DND-41 (cell line): ENCODE measurements at regions not wholly inside any gene's neighbourhood (a gene's known extent, or its start where the extent isn't known, plus 50 kb on each side); places are given as distances from the start of the nearest gene placed in this dataset.

Experiments used
- EZH2 ChIP-seq: IDR thresholded peaks from 3 replicates; pipeline ENCODE4 v1.6.1; 2012; ENCODE audit warnings: borderline replicate concordance, low read depth, mild to moderate bottlenecking, moderate library complexity, low read length, inconsistent platforms; ENCODE audit not compliant: severe bottlenecking
- TF ChIP-seq, protein P1 (sequence below): IDR thresholded peaks from 2 replicates; pipeline ENCODE4 v1.5.1; 2012; ENCODE audit warnings: borderline replicate concordance, low read length, moderate library complexity, mild to moderate bottlenecking; ENCODE audit not compliant: poor library complexity, severe bottlenecking; ENCODE audit errors: extremely low read depth

DNA sequence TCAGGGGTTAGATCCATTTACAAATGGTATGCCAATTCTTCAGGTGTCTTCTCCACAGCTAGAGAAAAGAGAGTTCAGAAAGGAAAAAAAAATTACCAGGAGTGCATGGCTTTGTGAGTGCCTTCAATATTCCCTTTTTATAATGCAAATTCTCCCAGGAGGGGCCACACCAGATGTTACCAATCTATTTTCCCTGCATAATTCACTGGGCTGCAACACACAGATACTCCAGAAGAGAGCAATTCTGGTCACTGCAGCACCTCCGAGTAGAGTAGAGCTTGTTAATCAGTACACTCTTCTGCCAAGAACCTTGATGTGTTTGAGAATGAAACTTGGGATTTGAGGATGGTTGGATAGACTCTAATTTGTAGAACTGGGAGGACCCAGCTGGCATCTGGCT is 80.7 kb upstream of the SPRED1 start:
- TF ChIP-seq, protein P1, sequence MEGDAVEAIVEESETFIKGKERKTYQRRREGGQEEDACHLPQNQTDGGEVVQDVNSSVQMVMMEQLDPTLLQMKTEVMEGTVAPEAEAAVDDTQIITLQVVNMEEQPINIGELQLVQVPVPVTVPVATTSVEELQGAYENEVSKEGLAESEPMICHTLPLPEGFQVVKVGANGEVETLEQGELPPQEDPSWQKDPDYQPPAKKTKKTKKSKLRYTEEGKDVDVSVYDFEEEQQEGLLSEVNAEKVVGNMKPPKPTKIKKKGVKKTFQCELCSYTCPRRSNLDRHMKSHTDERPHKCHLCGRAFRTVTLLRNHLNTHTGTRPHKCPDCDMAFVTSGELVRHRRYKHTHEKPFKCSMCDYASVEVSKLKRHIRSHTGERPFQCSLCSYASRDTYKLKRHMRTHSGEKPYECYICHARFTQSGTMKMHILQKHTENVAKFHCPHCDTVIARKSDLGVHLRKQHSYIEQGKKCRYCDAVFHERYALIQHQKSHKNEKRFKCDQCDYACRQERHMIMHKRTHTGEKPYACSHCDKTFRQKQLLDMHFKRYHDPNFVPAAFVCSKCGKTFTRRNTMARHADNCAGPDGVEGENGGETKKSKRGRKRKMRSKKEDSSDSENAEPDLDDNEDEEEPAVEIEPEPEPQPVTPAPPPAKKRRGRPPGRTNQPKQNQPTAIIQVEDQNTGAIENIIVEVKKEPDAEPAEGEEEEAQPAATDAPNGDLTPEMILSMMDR = no peak
- TF ChIP-seq EZH2 = no peak
